SK-N-SH (cell line): ENCODE measurements at regions not wholly inside any gene's neighbourhood (a gene's known extent, or its start where the extent isn't known, plus 50 kb on each side); places are given as distances from the start of the nearest gene placed in this dataset.

ENCODE experiments used
- CTCF ChIA-PET: fragments of 300-600, 350-600 bp; formaldehyde crosslinking; extraction: SDS; loops from one replicate; lab custom pipeline; 2021; lab: Yijun Ruan, JAX
- POLR2A ChIA-PET: fragments of 350-600 bp; sonication (Branson Sonifier 250); formaldehyde crosslinking; extraction: SDS; loops from one replicate; lab custom pipeline; 2020; ENCODE audit warnings: antibody characterized with exemption, inconsistent platforms; lab: Yijun Ruan, JAX
- DNase-seq: peaks from one replicate; pipeline ENCODE4 v3.0.0; 2012
- H2AFZ ChIP-seq: fragments of 200-600 bp; sonication (generic); 2 replicates; pipeline ENCODE4 v1.8.1; 2016; ENCODE audit warnings: antibody characterized with exemption, mild to moderate bottlenecking, low read depth
- H3F3A ChIP-seq: fragments of 200-600 bp; sonication (generic); replicated peaks from 2 replicates; pipeline ENCODE3; 2016; ENCODE audit warnings: antibody characterized with exemption, mild to moderate bottlenecking; ENCODE audit not compliant: insufficient read depth
- H3K27ac ChIP-seq, 2 experiments: fragments of 200-500 bp in 1 of 2; fragments of 200-600 bp in 1 of 2; sonication (Bioruptor generic) in 1 of 2; sonication (generic), shearing (Covaris generic) in 1 of 2; 2 replicates each; pipeline versions ENCODE4 v1.5.1 to v1.6.1; 2014 to 2016; ENCODE audit warnings: low read depth in 2 of 2, inconsistent platforms in 1 of 2, low read length in 1 of 2, mild to moderate bottlenecking in 1 of 2, mixed read lengths in 1 of 2
- H3K27me3 ChIP-seq: fragments of 200-600 bp; sonication (generic), shearing (Covaris generic); 2 replicates; pipeline ENCODE4 v1.6.1; 2016; ENCODE audit warnings: mixed run types; ENCODE audit not compliant: insufficient read depth
- H3K36me3 ChIP-seq, 2 experiments: fragments of 200-500 bp in 1 of 2; fragments of 200-600 bp in 1 of 2; sonication (Bioruptor generic) in 1 of 2; sonication (generic) in 1 of 2; replicated peaks in 1 of 2; 2 replicates each; pipeline versions ENCODE3 to v1.5.1; 2014 to 2016; ENCODE audit warnings: low read length in 1 of 2, mild to moderate bottlenecking in 1 of 2; ENCODE audit not compliant: insufficient read depth in 2 of 2, control insufficient read depth in 1 of 2
- H3K4me1 ChIP-seq, 2 experiments: fragments of 200-500 bp in 1 of 2; fragments of 200-600 bp in 1 of 2; sonication (Bioruptor generic) in 1 of 2; sonication (generic), shearing (Covaris generic) in 1 of 2; 2 replicates each; pipeline versions ENCODE4 v1.5.1 to v1.6.1; 2014 to 2016; ENCODE audit warnings: low read depth in 1 of 2, low read length in 1 of 2, mixed run types in 1 of 2; ENCODE audit not compliant: insufficient read depth in 2 of 2, control insufficient read depth in 1 of 2
- H3K4me2 ChIP-seq: fragments of 200-600 bp; sonication (generic), shearing (Covaris generic); 2 replicates; pipeline ENCODE4 v1.6.1; 2017; ENCODE audit warnings: mixed run types
- H3K4me3 ChIP-seq, 2 experiments: fragments of 200-500 bp in 1 of 2; fragments of 200-600 bp in 1 of 2; sonication (Bioruptor generic) in 1 of 2; sonication (generic), shearing (Covaris generic) in 1 of 2; 2 replicates each; pipeline versions ENCODE4 v1.5.1 to v1.8.1; 2014 to 2016; ENCODE audit warnings: low read depth in 2 of 2, inconsistent platforms in 1 of 2, low read length in 1 of 2, mild to moderate bottlenecking in 1 of 2, mixed read lengths in 1 of 2, moderate library complexity in 1 of 2
- H3K79me2 ChIP-seq: fragments of 200-600 bp; sonication (generic); 2 replicates; pipeline ENCODE4 v1.8.1; 2017; ENCODE audit warnings: mild to moderate bottlenecking; ENCODE audit not compliant: insufficient read depth
- H3K9ac ChIP-seq: fragments of 200-600 bp; sonication (generic); 2 replicates; pipeline ENCODE4 v1.6.1; 2017; ENCODE audit warnings: mixed run types
- H3K9me2 ChIP-seq: fragments of 200-600 bp; sonication (generic); 2 replicates; pipeline ENCODE4 v1.6.1; 2017; ENCODE audit warnings: mixed run types
- H3K9me3 ChIP-seq: fragments of 200-600 bp; sonication (generic); 2 replicates; pipeline ENCODE4 v1.6.1; 2017; ENCODE audit warnings: mixed run types, mild to moderate bottlenecking, moderate library complexity
- H4K20me1 ChIP-seq: fragments of 200-600 bp; sonication (generic); 2 replicates; pipeline ENCODE4 v1.6.1; 2017; ENCODE audit warnings: mild to moderate bottlenecking, mixed run types; ENCODE audit not compliant: insufficient read depth
- CHD2 ChIP-seq: fragments of 150-350 bp; IDR thresholded peaks from 2 replicates; pipeline ENCODE4 v1.6.1; 2018; ENCODE audit warnings: low read length; ENCODE audit not compliant: partially characterized antibody
- MEF2A ChIP-seq: IDR thresholded peaks from 2 replicates; pipeline ENCODE4 v1.4.0; 2012; ENCODE audit warnings: low read depth, borderline replicate concordance
- NFIC ChIP-seq: IDR thresholded peaks from 2 replicates; pipeline ENCODE4 v1.4.0; 2012; ENCODE audit warnings: borderline replicate concordance
- RAD21 ChIP-seq: IDR thresholded peaks from 2 replicates; pipeline ENCODE4 v1.6.1; 2012; ENCODE audit warnings: mild to moderate bottlenecking, low read length
- SMC3 ChIP-seq: IDR thresholded peaks from 2 replicates; pipeline ENCODE4 v1.6.1; 2012; ENCODE audit warnings: low read depth, low read length, improper control_type of control experiment
- TCF12 ChIP-seq: IDR thresholded peaks from 2 replicates; pipeline ENCODE4 v1.4.0; 2012
- TEAD4 ChIP-seq: IDR thresholded peaks from 2 replicates; pipeline ENCODE4 v1.4.0; 2012; ENCODE audit warnings: mild to moderate bottlenecking, borderline replicate concordance; ENCODE audit not compliant: insufficient read depth
- WGBS: methylation state at CpG from one replicate; pipeline ENCODE4 v1.1.6; 2017; ENCODE audit warnings: low lambda C conversion rate; 5-methylcytosine and 5-hydroxymethylcytosine counted together
- TF ChIP-seq, protein P1 (sequence below): IDR thresholded peaks from 2 replicates; pipeline ENCODE4 v1.6.1; 2012; ENCODE audit warnings: mild to moderate bottlenecking, low read depth, low read length, moderate library complexity
- TF ChIP-seq, protein P2 (sequence below): fragments of 150-350 bp; IDR thresholded peaks from 2 replicates; pipeline ENCODE4 v1.6.1; 2016; ENCODE audit warnings: mild to moderate bottlenecking, low read depth, low read length
- TF ChIP-seq, protein P3 (sequence below): IDR thresholded peaks from 2 replicates; pipeline ENCODE4 v1.4.0; 2012; ENCODE audit warnings: low read depth, borderline replicate concordance
- TF ChIP-seq, protein P4 (sequence below): fragments of 150-350 bp; IDR thresholded peaks from 2 replicates; pipeline ENCODE4 v1.6.1; 2017; ENCODE audit warnings: antibody characterized with exemption, low read length, low read depth, borderline replicate concordance
- TF ChIP-seq, protein P5 (sequence below): IDR thresholded peaks from 2 replicates; pipeline ENCODE4 v1.4.0; 2012; ENCODE audit warnings: low read depth, borderline replicate concordance
- TF ChIP-seq, protein P6 (sequence below): fragments of 200-600 bp; sonication (generic); IDR thresholded peaks from 2 replicates; pipeline ENCODE4 v1.6.1; 2017; ENCODE audit warnings: antibody characterized with exemption, mild to moderate bottlenecking, moderate library complexity

DNA sequence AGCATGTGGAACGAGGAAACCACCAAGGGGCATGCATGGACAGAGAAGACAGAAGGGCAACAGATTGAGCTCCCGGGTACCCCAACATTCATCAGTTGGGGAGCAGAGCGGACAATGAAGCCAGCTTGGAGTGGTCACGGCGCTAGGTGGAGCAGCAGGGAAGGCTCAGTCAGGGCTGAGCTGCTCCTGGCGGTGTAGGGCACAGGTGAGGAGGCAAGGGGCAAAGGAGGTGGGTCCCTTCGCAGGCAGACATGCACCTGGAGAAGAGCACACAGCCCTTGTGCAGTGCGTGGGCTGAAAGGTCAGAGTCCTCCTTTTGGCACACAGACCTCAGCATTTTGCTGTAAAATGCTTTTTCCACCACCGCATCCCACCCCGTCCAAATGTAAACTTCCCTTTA is 90.0 kb upstream of the SLC6A6 start:
- H3K9ac ChIP-seq: no peak overlapping the region
- DNase-seq: no peak
- TF ChIP-seq, protein P1, sequence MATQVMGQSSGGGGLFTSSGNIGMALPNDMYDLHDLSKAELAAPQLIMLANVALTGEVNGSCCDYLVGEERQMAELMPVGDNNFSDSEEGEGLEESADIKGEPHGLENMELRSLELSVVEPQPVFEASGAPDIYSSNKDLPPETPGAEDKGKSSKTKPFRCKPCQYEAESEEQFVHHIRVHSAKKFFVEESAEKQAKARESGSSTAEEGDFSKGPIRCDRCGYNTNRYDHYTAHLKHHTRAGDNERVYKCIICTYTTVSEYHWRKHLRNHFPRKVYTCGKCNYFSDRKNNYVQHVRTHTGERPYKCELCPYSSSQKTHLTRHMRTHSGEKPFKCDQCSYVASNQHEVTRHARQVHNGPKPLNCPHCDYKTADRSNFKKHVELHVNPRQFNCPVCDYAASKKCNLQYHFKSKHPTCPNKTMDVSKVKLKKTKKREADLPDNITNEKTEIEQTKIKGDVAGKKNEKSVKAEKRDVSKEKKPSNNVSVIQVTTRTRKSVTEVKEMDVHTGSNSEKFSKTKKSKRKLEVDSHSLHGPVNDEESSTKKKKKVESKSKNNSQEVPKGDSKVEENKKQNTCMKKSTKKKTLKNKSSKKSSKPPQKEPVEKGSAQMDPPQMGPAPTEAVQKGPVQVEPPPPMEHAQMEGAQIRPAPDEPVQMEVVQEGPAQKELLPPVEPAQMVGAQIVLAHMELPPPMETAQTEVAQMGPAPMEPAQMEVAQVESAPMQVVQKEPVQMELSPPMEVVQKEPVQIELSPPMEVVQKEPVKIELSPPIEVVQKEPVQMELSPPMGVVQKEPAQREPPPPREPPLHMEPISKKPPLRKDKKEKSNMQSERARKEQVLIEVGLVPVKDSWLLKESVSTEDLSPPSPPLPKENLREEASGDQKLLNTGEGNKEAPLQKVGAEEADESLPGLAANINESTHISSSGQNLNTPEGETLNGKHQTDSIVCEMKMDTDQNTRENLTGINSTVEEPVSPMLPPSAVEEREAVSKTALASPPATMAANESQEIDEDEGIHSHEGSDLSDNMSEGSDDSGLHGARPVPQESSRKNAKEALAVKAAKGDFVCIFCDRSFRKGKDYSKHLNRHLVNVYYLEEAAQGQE: no peak
- TF ChIP-seq CHD2 (no peak), TCF12 (no peak), SMC3 (no peak), MEF2A (no peak), NFIC (no peak), TEAD4 (no peak), RAD21 (no peak)
- TF ChIP-seq, protein P2, sequence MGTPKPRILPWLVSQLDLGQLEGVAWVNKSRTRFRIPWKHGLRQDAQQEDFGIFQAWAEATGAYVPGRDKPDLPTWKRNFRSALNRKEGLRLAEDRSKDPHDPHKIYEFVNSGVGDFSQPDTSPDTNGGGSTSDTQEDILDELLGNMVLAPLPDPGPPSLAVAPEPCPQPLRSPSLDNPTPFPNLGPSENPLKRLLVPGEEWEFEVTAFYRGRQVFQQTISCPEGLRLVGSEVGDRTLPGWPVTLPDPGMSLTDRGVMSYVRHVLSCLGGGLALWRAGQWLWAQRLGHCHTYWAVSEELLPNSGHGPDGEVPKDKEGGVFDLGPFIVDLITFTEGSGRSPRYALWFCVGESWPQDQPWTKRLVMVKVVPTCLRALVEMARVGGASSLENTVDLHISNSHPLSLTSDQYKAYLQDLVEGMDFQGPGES: no peak
- TF ChIP-seq, protein P3, sequence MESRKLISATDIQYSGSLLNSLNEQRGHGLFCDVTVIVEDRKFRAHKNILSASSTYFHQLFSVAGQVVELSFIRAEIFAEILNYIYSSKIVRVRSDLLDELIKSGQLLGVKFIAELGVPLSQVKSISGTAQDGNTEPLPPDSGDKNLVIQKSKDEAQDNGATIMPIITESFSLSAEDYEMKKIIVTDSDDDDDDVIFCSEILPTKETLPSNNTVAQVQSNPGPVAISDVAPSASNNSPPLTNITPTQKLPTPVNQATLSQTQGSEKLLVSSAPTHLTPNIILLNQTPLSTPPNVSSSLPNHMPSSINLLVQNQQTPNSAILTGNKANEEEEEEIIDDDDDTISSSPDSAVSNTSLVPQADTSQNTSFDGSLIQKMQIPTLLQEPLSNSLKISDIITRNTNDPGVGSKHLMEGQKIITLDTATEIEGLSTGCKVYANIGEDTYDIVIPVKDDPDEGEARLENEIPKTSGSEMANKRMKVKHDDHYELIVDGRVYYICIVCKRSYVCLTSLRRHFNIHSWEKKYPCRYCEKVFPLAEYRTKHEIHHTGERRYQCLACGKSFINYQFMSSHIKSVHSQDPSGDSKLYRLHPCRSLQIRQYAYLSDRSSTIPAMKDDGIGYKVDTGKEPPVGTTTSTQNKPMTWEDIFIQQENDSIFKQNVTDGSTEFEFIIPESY: no peak
- TF ChIP-seq, protein P4, sequence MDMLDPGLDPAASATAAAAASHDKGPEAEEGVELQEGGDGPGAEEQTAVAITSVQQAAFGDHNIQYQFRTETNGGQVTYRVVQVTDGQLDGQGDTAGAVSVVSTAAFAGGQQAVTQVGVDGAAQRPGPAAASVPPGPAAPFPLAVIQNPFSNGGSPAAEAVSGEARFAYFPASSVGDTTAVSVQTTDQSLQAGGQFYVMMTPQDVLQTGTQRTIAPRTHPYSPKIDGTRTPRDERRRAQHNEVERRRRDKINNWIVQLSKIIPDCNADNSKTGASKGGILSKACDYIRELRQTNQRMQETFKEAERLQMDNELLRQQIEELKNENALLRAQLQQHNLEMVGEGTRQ: no peak
- TF ChIP-seq, protein P5, sequence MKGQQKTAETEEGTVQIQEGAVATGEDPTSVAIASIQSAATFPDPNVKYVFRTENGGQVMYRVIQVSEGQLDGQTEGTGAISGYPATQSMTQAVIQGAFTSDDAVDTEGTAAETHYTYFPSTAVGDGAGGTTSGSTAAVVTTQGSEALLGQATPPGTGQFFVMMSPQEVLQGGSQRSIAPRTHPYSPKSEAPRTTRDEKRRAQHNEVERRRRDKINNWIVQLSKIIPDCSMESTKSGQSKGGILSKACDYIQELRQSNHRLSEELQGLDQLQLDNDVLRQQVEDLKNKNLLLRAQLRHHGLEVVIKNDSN: no peak
- TF ChIP-seq, protein P6, sequence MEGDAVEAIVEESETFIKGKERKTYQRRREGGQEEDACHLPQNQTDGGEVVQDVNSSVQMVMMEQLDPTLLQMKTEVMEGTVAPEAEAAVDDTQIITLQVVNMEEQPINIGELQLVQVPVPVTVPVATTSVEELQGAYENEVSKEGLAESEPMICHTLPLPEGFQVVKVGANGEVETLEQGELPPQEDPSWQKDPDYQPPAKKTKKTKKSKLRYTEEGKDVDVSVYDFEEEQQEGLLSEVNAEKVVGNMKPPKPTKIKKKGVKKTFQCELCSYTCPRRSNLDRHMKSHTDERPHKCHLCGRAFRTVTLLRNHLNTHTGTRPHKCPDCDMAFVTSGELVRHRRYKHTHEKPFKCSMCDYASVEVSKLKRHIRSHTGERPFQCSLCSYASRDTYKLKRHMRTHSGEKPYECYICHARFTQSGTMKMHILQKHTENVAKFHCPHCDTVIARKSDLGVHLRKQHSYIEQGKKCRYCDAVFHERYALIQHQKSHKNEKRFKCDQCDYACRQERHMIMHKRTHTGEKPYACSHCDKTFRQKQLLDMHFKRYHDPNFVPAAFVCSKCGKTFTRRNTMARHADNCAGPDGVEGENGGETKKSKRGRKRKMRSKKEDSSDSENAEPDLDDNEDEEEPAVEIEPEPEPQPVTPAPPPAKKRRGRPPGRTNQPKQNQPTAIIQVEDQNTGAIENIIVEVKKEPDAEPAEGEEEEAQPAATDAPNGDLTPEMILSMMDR: no peak
- no peak overlapping the region for H2AFZ ChIP-seq
- H3K9me3 ChIP-seq: no peaks in the 10 kb centered on the region
- H3K79me2 ChIP-seq: no peaks in the 10 kb centered on the region
- H3K27me3 ChIP-seq: peaks cover 31% of the 10 kb centered on the region
- H3K36me3 ChIP-seq: no peaks in the 10 kb centered on the region
- 37% methylated on average over 10 of the region's 10 CpGs for whole genome bisulfite sequencing
- POLR2A ChIA-PET: no interaction called here
- H3F3A ChIP-seq: no peaks in the 10 kb centered on the region
- H4K20me1 ChIP-seq: no peaks in the 10 kb centered on the region
- H3K4me3 ChIP-seq: no peak overlapping the region
- no peaks in the 10 kb centered on the region for H3K9me2 ChIP-seq
- H3K4me1 ChIP-seq: peaks cover 0 to 1% of the 10 kb centered on the region in 2 experiments; a peak in 1 of 4 replicates
- CTCF ChIA-PET: interaction anchor here (0.7 to 0.9 kb wide), 2 partner anchors 51 to 415 kb away, joined by 3 read pairs; no protein-coding TSS in a partner anchor
- no peak overlapping the region for H3K4me2 ChIP-seq
- no peak overlapping the region for H3K27ac ChIP-seq
